H1 (cell line): ENCODE measurements at regions not wholly inside any gene's neighbourhood (a gene's known extent, or its start where the extent isn't known, plus 50 kb on each side); places are given as distances from the start of the nearest gene placed in this dataset.

Source experiments
- CTCF ChIA-PET: fragments of 300-600 bp; sonication (Branson Sonifier 250); formaldehyde crosslinking; loops from one replicate; lab custom pipeline; 2021; ENCODE audit not compliant: partially characterized antibody; lab: Charles Lee
- POLR2A ChIA-PET: fragments of 300-600 bp; sonication (Branson Sonifier 250); formaldehyde crosslinking; loops from one replicate; lab custom pipeline; 2021; ENCODE audit warnings: inconsistent platforms; ENCODE audit not compliant: partially characterized antibody; lab: Charles Lee
- DNase-seq, 2 experiments: peaks; one replicate each; pipeline versions ENCODE4 v3.0.0 to v3.0.0-alpha.2; 2010 to 2022; ENCODE audit warnings: low spot score in 2 of 2, low read depth in 1 of 2, mixed read lengths in 1 of 2
- FAIRE-seq: peaks from 2 replicates; lab custom pipeline; 2011; peaks lifted over from hg19 to GRCh38; lab: Jason Lieb, UNC
- H2AFZ ChIP-seq: 2 replicates; pipeline ENCODE4 v1.8.1; 2012; ENCODE audit warnings: low read length, inconsistent platforms
- H2AK5ac ChIP-seq: 2 replicates; pipeline ENCODE4 v1.6.1; 2013; ENCODE audit warnings: low read depth, low read length
- H2BK120ac ChIP-seq: replicated peaks from 2 replicates; pipeline ENCODE3; 2013; ENCODE audit warnings: low read depth, low read length, inconsistent platforms
- H2BK12ac ChIP-seq: 2 replicates; pipeline ENCODE4 v1.6.1; 2013; ENCODE audit warnings: low read depth, low read length
- H2BK15ac ChIP-seq: 2 replicates; pipeline ENCODE4 v1.6.1; 2013; ENCODE audit warnings: low read length
- H2BK20ac ChIP-seq: 2 replicates; pipeline ENCODE4 v1.6.1; 2013; ENCODE audit warnings: low read length
- H2BK5ac ChIP-seq: 2 replicates; pipeline ENCODE4 v1.6.1; 2013; ENCODE audit warnings: low read depth, low read length
- H3K14ac ChIP-seq: 2 replicates; pipeline ENCODE4 v1.6.1; 2013; ENCODE audit warnings: inconsistent platforms; ENCODE audit not compliant: insufficient read length
- H3K18ac ChIP-seq: 2 replicates; pipeline ENCODE4 v1.6.1; 2013; ENCODE audit warnings: low read length; ENCODE audit errors: extremely low read depth
- H3K23ac ChIP-seq: 2 replicates; pipeline ENCODE4 v1.6.1; 2013; ENCODE audit warnings: inconsistent platforms; ENCODE audit not compliant: insufficient read length
- H3K23me2 ChIP-seq: 2 replicates; pipeline ENCODE4 v1.6.1; 2013; ENCODE audit warnings: low read depth, low read length
- H3K27ac ChIP-seq: 2 replicates; pipeline ENCODE4 v1.6.1; 2011; ENCODE audit warnings: low read depth, low read length, inconsistent platforms
- H3K27me3 ChIP-seq, 4 experiments: replicated peaks in 1 of 4; 1 replicate in 1 of 4; 2 replicates in 3 of 4; pipeline versions ENCODE4 v1.6.1 to v1.8.1; 2011 to 2013; ENCODE audit warnings: low read length in 3 of 4, mild to moderate bottlenecking in 3 of 4, inconsistent platforms in 2 of 4, mixed read lengths in 2 of 4, moderate library complexity in 1 of 4; ENCODE audit not compliant: control insufficient read depth in 3 of 4, insufficient read depth in 3 of 4; ENCODE audit errors: extremely low read depth in 1 of 4
- H3K36me3 ChIP-seq, 4 experiments: 2 replicates each; pipeline versions ENCODE4 v1.6.1 to v1.8.1; 2011 to 2013; ENCODE audit warnings: mild to moderate bottlenecking in 4 of 4, low read length in 3 of 4, moderate library complexity in 2 of 4, control low read depth in 1 of 4, inconsistent platforms in 1 of 4; ENCODE audit not compliant: insufficient read depth in 4 of 4, control insufficient read depth in 2 of 4
- H3K4ac ChIP-seq: replicated peaks from 2 replicates; pipeline ENCODE3; 2013; ENCODE audit warnings: low read length, low read depth, mixed read lengths, inconsistent platforms; ENCODE audit not compliant: insufficient read length
- H3K4me1 ChIP-seq, 4 experiments: replicated peaks in 1 of 4; 1 replicate in 1 of 4; 2 replicates in 3 of 4; pipeline versions ENCODE4 v1.6.1 to v1.8.1; 2011 to 2013; ENCODE audit warnings: low read length in 3 of 4, inconsistent platforms in 2 of 4, mixed read lengths in 1 of 4; ENCODE audit not compliant: insufficient read depth in 4 of 4, control insufficient read depth in 3 of 4
- H3K4me2 ChIP-seq, 2 experiments: 2 replicates each; pipeline versions ENCODE4 v1.6.1 to v1.8.1; 2011 to 2013; ENCODE audit warnings: low read depth in 2 of 2, low read length in 2 of 2, control low read depth in 1 of 2, inconsistent platforms in 1 of 2, mild to moderate bottlenecking in 1 of 2; ENCODE audit not compliant: insufficient read depth in 1 of 2
- H3K4me3 ChIP-seq, 4 experiments: fragments of 200-600, 300-600 bp in 1 of 4; sonication (generic), shearing (Covaris generic), sonication (Bioruptor Twin) in 1 of 4; 2 replicates each; pipeline versions ENCODE4 v1.5.1 to v1.8.1; 2011 to 2016; ENCODE audit warnings: low read length in 4 of 4, low read depth in 3 of 4, control low read depth in 2 of 4, inconsistent platforms in 2 of 4, mild to moderate bottlenecking in 2 of 4, mixed read lengths in 1 of 4, moderate library complexity in 1 of 4; ENCODE audit not compliant: insufficient read depth in 2 of 4; ENCODE audit errors: extremely low read depth in 1 of 4
- H3K56ac ChIP-seq: replicated peaks from 2 replicates; pipeline ENCODE3; 2013; ENCODE audit warnings: low read depth, mild to moderate bottlenecking, mixed read lengths, low read length, inconsistent platforms; ENCODE audit not compliant: insufficient read length
- H3K79me1 ChIP-seq: 2 replicates; pipeline ENCODE4 v1.6.1; 2013; ENCODE audit warnings: low read depth, low read length, control low read depth
- H3K79me2 ChIP-seq, 2 experiments: 2 replicates each; pipeline versions ENCODE4 v1.6.1 to v1.8.1; 2012 to 2013; ENCODE audit warnings: low read length in 2 of 2, mild to moderate bottlenecking in 2 of 2, inconsistent platforms in 1 of 2; ENCODE audit not compliant: insufficient read depth in 2 of 2, control insufficient read depth in 1 of 2
- H3K9ac ChIP-seq, 4 experiments: replicated peaks in 1 of 4; 1 replicate in 1 of 4; 2 replicates in 3 of 4; pipeline versions ENCODE4 v1.6.1 to v1.8.1; 2011 to 2013; ENCODE audit warnings: low read depth in 3 of 4, low read length in 3 of 4, control low read depth in 2 of 4, mild to moderate bottlenecking in 2 of 4, moderate library complexity in 2 of 4, inconsistent platforms in 1 of 4; ENCODE audit errors: extremely low read depth in 1 of 4
- H3K9me3 ChIP-seq, 2 experiments: 2 replicates each; pipeline versions ENCODE4 v1.6.1 to v1.8.1; 2012 to 2013; ENCODE audit warnings: mild to moderate bottlenecking in 2 of 2, moderate library complexity in 2 of 2, control low read depth in 1 of 2, inconsistent platforms in 1 of 2, low read depth in 1 of 2, low read length in 1 of 2, mixed read lengths in 1 of 2; ENCODE audit not compliant: insufficient read depth in 2 of 2
- H4K20me1 ChIP-seq, 2 experiments: replicated peaks in 1 of 2; 2 replicates each; pipeline versions ENCODE3 to v1.8.1; 2011 to 2013; ENCODE audit warnings: inconsistent platforms in 2 of 2, low read length in 2 of 2, mild to moderate bottlenecking in 1 of 2; ENCODE audit not compliant: insufficient read depth in 2 of 2, control insufficient read depth in 1 of 2
- H4K5ac ChIP-seq: 2 replicates; pipeline ENCODE4 v1.6.1; 2013; ENCODE audit warnings: low read length, low read depth, mixed read lengths, inconsistent platforms; ENCODE audit not compliant: insufficient read length
- H4K8ac ChIP-seq: 2 replicates; pipeline ENCODE4 v1.8.0; 2013; ENCODE audit warnings: mild to moderate bottlenecking, moderate library complexity, low read length, inconsistent platforms; ENCODE audit not compliant: insufficient read depth; ENCODE audit errors: extremely low read depth
- H4K91ac ChIP-seq: replicated peaks from 2 replicates; pipeline ENCODE3; 2013; ENCODE audit warnings: low read length, mixed read lengths, inconsistent platforms; ENCODE audit not compliant: insufficient read length
- BACH1 ChIP-seq: IDR thresholded peaks from 2 replicates; pipeline ENCODE4 v1.6.1; 2012; ENCODE audit warnings: low read length, improper control_type of control experiment
- CHD1 ChIP-seq: IDR thresholded peaks from 2 replicates; pipeline ENCODE4 v1.6.1; 2012; ENCODE audit warnings: low read depth, low read length, improper control_type of control experiment
- CREB1 ChIP-seq: IDR thresholded peaks from 2 replicates; pipeline ENCODE4 v1.6.1; 2012; ENCODE audit warnings: inconsistent platforms
- EGR1 ChIP-seq: IDR thresholded peaks from 2 replicates; pipeline ENCODE4 v1.6.1; 2011; ENCODE audit warnings: low read depth, low read length, borderline replicate concordance
- EP300 ChIP-seq, 2 experiments: IDR thresholded peaks; 1 replicate in 1 of 2; 2 replicates in 1 of 2; pipeline ENCODE4 v1.6.1; 2011 to 2012; ENCODE audit warnings: low read depth in 2 of 2, low read length in 2 of 2, mild to moderate bottlenecking in 2 of 2, borderline replicate concordance in 1 of 2, inconsistent platforms in 1 of 2, moderate library complexity in 1 of 2
- EZH2 ChIP-seq: fragments of 200-600 bp; sonication (generic); IDR thresholded peaks from 2 replicates; pipeline ENCODE4 v1.7.1; 2012; ENCODE audit warnings: low read depth, mild to moderate bottlenecking, moderate library complexity, low read length, inconsistent platforms; ENCODE audit not compliant: severe bottlenecking
- GTF2F1 ChIP-seq: IDR thresholded peaks from 2 replicates; pipeline ENCODE4 v1.6.1; 2012; ENCODE audit warnings: low read depth, low read length, improper control_type of control experiment, borderline replicate concordance
- HDAC2 ChIP-seq, 2 experiments: fragments of 300-600 bp in 1 of 2; sonication (generic) in 1 of 2; IDR thresholded peaks; 2 replicates each; pipeline ENCODE4 v1.6.1; 2011 to 2012; ENCODE audit warnings: low read depth in 2 of 2, low read length in 2 of 2, mild to moderate bottlenecking in 2 of 2, moderate library complexity in 2 of 2, borderline replicate concordance in 1 of 2, inconsistent platforms in 1 of 2
- JUN ChIP-seq: IDR thresholded peaks from 2 replicates; pipeline ENCODE4 v1.6.1; 2011; ENCODE audit warnings: low read depth, mild to moderate bottlenecking, improper control_type of control experiment, low read length
- JUND ChIP-seq: IDR thresholded peaks from 2 replicates; pipeline ENCODE4 v1.6.1; 2011; ENCODE audit warnings: mild to moderate bottlenecking, improper control_type of control experiment, low read length
- NRF1 ChIP-seq: IDR thresholded peaks from 2 replicates; pipeline ENCODE4 v1.6.1; 2011; ENCODE audit warnings: mild to moderate bottlenecking, low read depth, low read length, improper control_type of control experiment
- POLR2A ChIP-seq, 2 experiments: IDR thresholded peaks; 1 replicate in 1 of 2; 2 replicates in 1 of 2; pipeline ENCODE4 v1.6.1; 2011; ENCODE audit warnings: low read depth in 2 of 2, low read length in 2 of 2, mild to moderate bottlenecking in 2 of 2; ENCODE audit errors: control extremely low read depth in 1 of 2
- RAD21 ChIP-seq, 2 experiments: IDR thresholded peaks in 1 of 2; conservative IDR thresholded peaks in 1 of 2; 2 replicates each; pipeline ENCODE4 v1.6.1; 2011; ENCODE audit warnings: low read depth in 2 of 2, low read length in 2 of 2, improper control_type of control experiment in 1 of 2, inconsistent platforms in 1 of 2, mild to moderate bottlenecking in 1 of 2, moderate library complexity in 1 of 2
- RBBP5 ChIP-seq: IDR thresholded peaks from 2 replicates; pipeline ENCODE4 v1.7.1; 2012; ENCODE audit warnings: low read depth, mild to moderate bottlenecking, inconsistent platforms, low read length, moderate library complexity, borderline replicate concordance
- WGBS, 2 experiments: shearing (Covaris generic) in 1 of 2; methylation state at CpG; one replicate each; pipeline versions ENCODE4 v1.1.6 to v1.1.7; 2013 to 2015; ENCODE audit warnings: low lambda C conversion rate in 2 of 2, mixed read lengths in 2 of 2, inconsistent platforms in 1 of 2, low coverage in 1 of 2, missing lambda C conversion rate in 1 of 2; ENCODE audit not compliant: insufficient replicate concordance in 2 of 2, insufficient coverage in 1 of 2, insufficient read length in 1 of 2; ENCODE audit errors: extremely low coverage in 1 of 2, missing lambda C conversion rate in 1 of 2; 5-methylcytosine and 5-hydroxymethylcytosine counted together

GRCh38 chr6:21462519-21462852 is 131.1 kb upstream of the SOX4 start:
- H3K9ac ChIP-seq: no peak overlapping the region
- no peaks in the 10 kb centered on the region for H3K79me1 ChIP-seq
- no peak overlapping the region for H3K23ac ChIP-seq
- H2AK5ac ChIP-seq: no peak overlapping the region
- 92% methylated on average over 2 of the region's 2 CpGs; no CpG with 5 or more reads in 1 of the 2 experiments for WGBS, 2 experiments
- no peaks in the 10 kb centered on the region for H3K27me3 ChIP-seq
- FAIRE-seq (no peak), DNase-seq (no peak)
- no peaks in the 10 kb centered on the region for H3K79me2 ChIP-seq
- no peaks in the 10 kb centered on the region for H3K4me1 ChIP-seq
- H3K18ac ChIP-seq: no peak overlapping the region
- no peak overlapping the region for H4K91ac ChIP-seq
- no peaks in the 10 kb centered on the region for H3K23me2 ChIP-seq
- H2BK12ac ChIP-seq: no peak overlapping the region
- no peak overlapping the region for H2AFZ ChIP-seq
- H2BK120ac ChIP-seq: no peak overlapping the region
- no peak overlapping the region for H3K4me2 ChIP-seq
- H3K36me3 ChIP-seq: no peaks in the 10 kb centered on the region
- H3K4ac ChIP-seq: no peak overlapping the region
- ChIA-PET POLR2A (interaction anchor here (0.6 kb wide), 1 partner anchor 274 kb away, joined by 3 read pairs; no protein-coding TSS in a partner anchor), CTCF (interaction anchor here (0.6 kb wide), 1 partner anchor 759 kb away, joined by 3 read pairs; no protein-coding TSS in a partner anchor)
- no peaks in the 10 kb centered on the region for H3K9me3 ChIP-seq
- H2BK20ac ChIP-seq: no peak overlapping the region
- H3K14ac ChIP-seq: no peak overlapping the region
- H3K4me3 ChIP-seq: no peak overlapping the region
- no peak overlapping the region for H4K8ac ChIP-seq
- no peak overlapping the region for H4K5ac ChIP-seq
- H3K27ac ChIP-seq: no peak overlapping the region
- no peak overlapping the region for H2BK5ac ChIP-seq
- H2BK15ac ChIP-seq: no peak overlapping the region
- no peak overlapping the region for H3K56ac ChIP-seq
- no peaks in the 10 kb centered on the region for H4K20me1 ChIP-seq
- no peak for TF ChIP-seq EGR1
- TF ChIP-seq EP300 (IDR thresholded peaks at IDR 0.05; ENCODE audit: borderline replicate concordance in 1 of 2, low read depth in 2 of 2, low read length in 2 of 2): no peak
- no peak for TF ChIP-seq CHD1
- no peak for TF ChIP-seq GTF2F1
- no peak for TF ChIP-seq CREB1
- no peak for TF ChIP-seq POLR2A (IDR thresholded peaks at IDR 0.05; ENCODE audit: control extremely low read depth in 1 of 2, low read depth in 2 of 2, low read length in 2 of 2)
- no peak for TF ChIP-seq EZH2
- no peak for TF ChIP-seq BACH1
- TF ChIP-seq JUND: no peak
- no peak for TF ChIP-seq NRF1
- no peak for TF ChIP-seq JUN
- TF ChIP-seq RBBP5: no peak
- TF ChIP-seq HDAC2 (IDR thresholded peaks at IDR 0.05; ENCODE audit: borderline replicate concordance in 1 of 2, low read depth in 2 of 2, low read length in 2 of 2): no peak
- no peak for TF ChIP-seq RAD21 (IDR thresholded peaks at IDR 0.05 in 1 of 2, conservative IDR thresholded peaks at IDR 0.05 in 1 of 2; ENCODE audit: low read depth in 2 of 2, low read length in 2 of 2)
